AG04450 (cell line): ENCODE measurements at regions not wholly inside any gene's neighbourhood (a gene's known extent, or its start where the extent isn't known, plus 50 kb on each side); places are given as distances from the start of the nearest gene placed in this dataset.

Experiments used
- CTCF ChIA-PET: fragments of 300-600, 350-600 bp; formaldehyde crosslinking; extraction: SDS; loops from one replicate; lab custom pipeline; 2022; ENCODE audit warnings: antibody characterized with exemption, inconsistent platforms; lab: Charles Lee
- POLR2A ChIA-PET: fragments of 350-600 bp; formaldehyde crosslinking; extraction: SDS; loops from one replicate; lab custom pipeline; 2021; ENCODE audit warnings: antibody characterized with exemption, inconsistent platforms; lab: Yijun Ruan, JAX
- DNase-seq: peaks from one replicate; pipeline ENCODE4 v3.0.0-alpha.2; 2011; ENCODE audit warnings: low read depth, low spot score
- H3K27ac ChIP-seq: one replicate; pipeline ENCODE4 v1.5.1; 2012; ENCODE audit warnings: low read depth, low read length, control low read depth
- H3K27me3 ChIP-seq: one replicate; pipeline ENCODE4 v1.6.0; 2012; ENCODE audit warnings: low read length; ENCODE audit not compliant: control insufficient read depth, insufficient read depth
- H3K4me3 ChIP-seq: 2 replicates; pipeline ENCODE4 v1.5.1; 2011; ENCODE audit warnings: mild to moderate bottlenecking, low read depth, low read length, control low read depth
- H3K9me3 ChIP-seq: 2 replicates; pipeline ENCODE4 v1.5.1; 2012; ENCODE audit warnings: low read length; ENCODE audit not compliant: control insufficient read depth, insufficient read depth
- CTCF ChIP-seq: IDR thresholded peaks from 2 replicates; pipeline ENCODE4 v1.5.1; 2011; ENCODE audit warnings: low read depth, low read length, control low read depth, inconsistent platforms

- POLR2A ChIA-PET, result no interaction called here
- Histone ChIP-seq H3K4me3 (no peak overlapping the region), H3K9me3 (no peaks in the 10 kb centered on the region), H3K27ac (no peak overlapping the region), H3K27me3 (no peaks in the 10 kb centered on the region)
- no peak for DNase-seq
- CTCF ChIA-PET, result no interaction called here
- TF ChIP-seq CTCF, result no peak
Observed at GRCh38 chr10:4177791-4178190, 392.8 kb upstream of the KLF6 start.

- POLR2A ChIA-PET, result no interaction called here
- no peaks in the 10 kb centered on the region for H3K27me3 ChIP-seq
- no peak for TF ChIP-seq CTCF
- no peak overlapping the region for H3K27ac ChIP-seq
- CTCF ChIA-PET, result no interaction called here
- no peaks in the 10 kb centered on the region for H3K9me3 ChIP-seq
- no peak for DNase-seq
- H3K4me3 ChIP-seq, result no peak overlapping the region
Observed at GRCh38 chr10:4176500-4177281, 391.7 kb upstream of the KLF6 start.

GRCh38 chr10:4174197-4174596 is 389.2 kb upstream of the KLF6 start:
- Histone ChIP-seq H3K4me3 (no peak overlapping the region), H3K27me3 (no peaks in the 10 kb centered on the region), H3K27ac (no peak overlapping the region), H3K9me3 (no peaks in the 10 kb centered on the region)
- no peak for TF ChIP-seq CTCF
- CTCF ChIA-PET, result interaction anchor here (0.6 to 0.7 kb wide), 2 partner anchors 58 to 161 kb away, joined by 4 to 7 read pairs; no protein-coding TSS in a partner anchor
- no peak for DNase-seq
- POLR2A ChIA-PET, result no interaction called here

GRCh38 chr10:4170633-4171314 is 385.8 kb upstream of the KLF6 start:
- Histone ChIP-seq H3K27ac (no peak overlapping the region), H3K4me3 (no peak overlapping the region), H3K9me3 (no peaks in the 10 kb centered on the region), H3K27me3 (no peaks in the 10 kb centered on the region)
- DNase-seq, result no peak
- POLR2A ChIA-PET, result no interaction called here
- no peak for TF ChIP-seq CTCF
- CTCF ChIA-PET, result no interaction called here

- ChIA-PET POLR2A (no interaction called here), CTCF (no interaction called here)
- no peak for TF ChIP-seq CTCF
- Histone ChIP-seq H3K4me3 (no peak overlapping the region), H3K9me3 (no peaks in the 10 kb centered on the region), H3K27ac (no peak overlapping the region), H3K27me3 (no peaks in the 10 kb centered on the region)
- DNase-seq, result no peak
Observed at GRCh38 chr10:4170181-4170580, 385.2 kb upstream of the KLF6 start.
